ENCODE measurements at regions not wholly inside any gene's neighbourhood (a gene's known extent, or its start where the extent isn't known, plus 50 kb on each side); places are given as distances from the start of the nearest gene placed in this dataset.

- TF ChIP-seq RBBP5 (IDR thresholded peaks at IDR 0.05; ENCODE audit: borderline replicate concordance, low read depth, low read length) (no peak), CBX5 (IDR thresholded peaks at IDR 0.05; ENCODE audit: low read depth, low read length) (no peak), NANOG (IDR thresholded peaks at IDR 0.05; ENCODE audit: insufficient read depth, low read depth, low read length, poor library complexity, severe bottlenecking) (no peak), EP300 (IDR thresholded peaks at IDR 0.05; ENCODE audit: borderline replicate concordance in 1 of 2, low read depth in 2 of 2, low read length in 2 of 2) (no peak), KDM1A (IDR thresholded peaks at IDR 0.05; ENCODE audit: borderline replicate concordance, low read length) (no peak), MAX (IDR thresholded peaks at IDR 0.05) (no peak), SUZ12 (IDR thresholded peaks at IDR 0.05; ENCODE audit: low read length) (no peak), MAFK (IDR thresholded peaks at IDR 0.05; ENCODE audit: low read depth, low read length) (no peak), ATF2 (IDR thresholded peaks at IDR 0.05; ENCODE audit: low read length) (no peak), EZH2 (IDR thresholded peaks at IDR 0.05; ENCODE audit: low read depth, low read length, severe bottlenecking) (no peak)
- no peak overlapping the region for H3K4me3 ChIP-seq (ENCODE audit: extremely low read depth in 1 of 4, insufficient read depth in 2 of 4, low read depth in 3 of 4, low read length in 4 of 4)
- no peak overlapping the region for H3K4me2 ChIP-seq (ENCODE audit: insufficient read depth in 1 of 2, low read depth in 2 of 2, low read length in 2 of 2)
- H2BK20ac ChIP-seq (ENCODE audit: low read length): no peak overlapping the region
- H4K5ac ChIP-seq (ENCODE audit: insufficient read length, low read depth, low read length): no peak overlapping the region
- peaks cover 0 to 5% (median 3%) of the 10 kb centered on the region in 4 experiments; a peak in 3 of 7 replicates for H3K27me3 ChIP-seq (replicated peaks in 1 of 4; ENCODE audit: control insufficient read depth in 3 of 4, extremely low read depth in 1 of 4, insufficient read depth in 3 of 4, low read length in 3 of 4)
- no peaks in the 10 kb centered on the region for H3K36me3 ChIP-seq (ENCODE audit: control insufficient read depth in 2 of 4, insufficient read depth in 4 of 4, low read length in 3 of 4)
- no peak overlapping the region for H3K27ac ChIP-seq (ENCODE audit: low read depth, low read length)
- no peak overlapping the region for H3K14ac ChIP-seq (ENCODE audit: insufficient read length)
- DNase-seq (ENCODE audit: low read depth in 1 of 2, low spot score in 2 of 2): no peak
- H3K23ac ChIP-seq (ENCODE audit: insufficient read length): no peak overlapping the region
- no peak overlapping the region for H4K91ac ChIP-seq (replicated peaks; ENCODE audit: insufficient read length, low read length)
- POLR2A ChIA-PET (ENCODE audit: partially characterized antibody): no interaction called here
- H3K4me1 ChIP-seq (replicated peaks in 1 of 4; ENCODE audit: control insufficient read depth in 3 of 4, insufficient read depth in 4 of 4, low read length in 3 of 4): no peaks in the 10 kb centered on the region; a peak in 2 of 7 replicates
- H3K79me2 ChIP-seq (ENCODE audit: control insufficient read depth in 1 of 2, insufficient read depth in 2 of 2, low read length in 2 of 2): no peaks in the 10 kb centered on the region
- 87% methylated on average over 1 of the region's 1 CpG; no CpG with 5 or more reads in 1 of the 2 experiments for WGBS, 2 experiments (ENCODE audit: extremely low coverage in 1 of 2, insufficient coverage in 1 of 2, insufficient read length in 1 of 2, insufficient replicate concordance in 2 of 2, low coverage in 1 of 2, low lambda C conversion rate in 2 of 2, missing lambda C conversion rate in 1 of 2)
- no peak overlapping the region for H2AK5ac ChIP-seq (ENCODE audit: low read depth, low read length)
- CTCF ChIA-PET (ENCODE audit: partially characterized antibody): interaction anchor here (0.8 to 1.7 kb wide), 5 partner anchors 9 to 292 kb away, joined by 3 to 5 read pairs (median 3); partner anchors contain the start of gene KALRN
- no peaks in the 10 kb centered on the region for H3K9me3 ChIP-seq (ENCODE audit: insufficient read depth in 2 of 2, low read depth in 1 of 2, low read length in 1 of 2)
- no peak overlapping the region for H3K4ac ChIP-seq (replicated peaks; ENCODE audit: insufficient read length, low read depth, low read length)
- no peak overlapping the region for H3K56ac ChIP-seq (replicated peaks; ENCODE audit: insufficient read length, low read depth, low read length)
- H2BK15ac ChIP-seq (ENCODE audit: low read length): no peak overlapping the region
- no peak overlapping the region for H3K18ac ChIP-seq (ENCODE audit: extremely low read depth, low read length)
- no peak overlapping the region for H4K8ac ChIP-seq (ENCODE audit: extremely low read depth, insufficient read depth, low read length)
- H2AFZ ChIP-seq (ENCODE audit: low read length): no peak overlapping the region
- H2BK12ac ChIP-seq (ENCODE audit: low read depth, low read length): no peak overlapping the region
- FAIRE-seq: no peak
- no peak overlapping the region for H2BK5ac ChIP-seq (ENCODE audit: low read depth, low read length)
- H4K20me1 ChIP-seq (replicated peaks in 1 of 2; ENCODE audit: control insufficient read depth in 1 of 2, insufficient read depth in 2 of 2, low read length in 2 of 2): no peaks in the 10 kb centered on the region
- H3K9ac ChIP-seq (replicated peaks in 1 of 4; ENCODE audit: extremely low read depth in 1 of 4, low read depth in 3 of 4, low read length in 3 of 4): no peak overlapping the region
- no peaks in the 10 kb centered on the region for H3K23me2 ChIP-seq (ENCODE audit: low read depth, low read length)
- H2BK120ac ChIP-seq (replicated peaks; ENCODE audit: low read depth, low read length): no peak overlapping the region
- peaks cover 2% of the 10 kb centered on the region; the same call in 1 of the 2 replicates for H3K79me1 ChIP-seq (ENCODE audit: low read depth, low read length)
Observed at GRCh38 chr3:124059580-124059979, 67.7 kb upstream of the ROPN1 start.
